WTC11 (cell line): ENCODE measurements at regions not wholly inside any gene's neighbourhood (a gene's known extent, or its start where the extent isn't known, plus 50 kb on each side); places are given as distances from the start of the nearest gene placed in this dataset.

Source experiments
- NR1H2 ChIP-seq: sonication (generic); formaldehyde crosslinking; IDR thresholded peaks from 2 replicates; pipeline ENCODE4 v1.9.0; 2021; ENCODE audit warnings: mild to moderate bottlenecking, moderate library complexity, missing genetic modification reagents
- NR2C2 ChIP-seq: sonication (generic); formaldehyde crosslinking; IDR thresholded peaks from 2 replicates; pipeline ENCODE4 v1.8.0; 2022; ENCODE audit warnings: mild to moderate bottlenecking, missing genetic modification reagents
- TF ChIP-seq, protein P1 (sequence below): sonication (generic); formaldehyde crosslinking; IDR thresholded peaks from 2 replicates; pipeline ENCODE4 v1.8.0; 2022; ENCODE audit warnings: mild to moderate bottlenecking, missing genetic modification reagents
- TF ChIP-seq, protein P2 (sequence below): fragments of 200-600 bp; IDR thresholded peaks from 2 replicates; pipeline ENCODE4 v1.8.0; 2022; ENCODE audit warnings: antibody characterized with exemption

DNA sequence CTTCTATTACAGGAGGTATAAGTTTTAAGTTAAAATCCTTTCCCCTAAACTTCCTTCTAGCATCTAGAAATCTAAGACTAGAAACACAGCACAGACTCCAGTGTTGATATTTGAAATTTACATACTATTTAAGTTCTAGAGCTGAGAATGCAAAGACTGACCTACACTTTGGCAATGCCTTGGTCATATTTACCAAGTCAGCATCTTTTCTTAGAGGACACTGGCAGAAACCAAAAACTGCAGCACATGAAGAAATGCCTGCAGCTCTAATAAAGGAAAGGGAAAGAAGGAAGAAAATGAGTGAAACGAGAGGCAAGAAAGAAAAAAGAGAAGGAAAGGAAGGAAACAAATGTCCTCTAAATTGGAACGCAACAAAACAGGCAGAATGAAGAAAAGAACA is 443.7 kb upstream of the RASGEF1B start:
- TF ChIP-seq, protein P1, sequence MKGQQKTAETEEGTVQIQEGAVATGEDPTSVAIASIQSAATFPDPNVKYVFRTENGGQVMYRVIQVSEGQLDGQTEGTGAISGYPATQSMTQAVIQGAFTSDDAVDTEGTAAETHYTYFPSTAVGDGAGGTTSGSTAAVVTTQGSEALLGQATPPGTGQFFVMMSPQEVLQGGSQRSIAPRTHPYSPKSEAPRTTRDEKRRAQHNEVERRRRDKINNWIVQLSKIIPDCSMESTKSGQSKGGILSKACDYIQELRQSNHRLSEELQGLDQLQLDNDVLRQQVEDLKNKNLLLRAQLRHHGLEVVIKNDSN (CRISPR knock-in tag): no peak
- TF ChIP-seq NR2C2 (CRISPR knock-in tag): no peak
- no peak for TF ChIP-seq NR1H2 (CRISPR knock-in tag)
- TF ChIP-seq, protein P2, sequence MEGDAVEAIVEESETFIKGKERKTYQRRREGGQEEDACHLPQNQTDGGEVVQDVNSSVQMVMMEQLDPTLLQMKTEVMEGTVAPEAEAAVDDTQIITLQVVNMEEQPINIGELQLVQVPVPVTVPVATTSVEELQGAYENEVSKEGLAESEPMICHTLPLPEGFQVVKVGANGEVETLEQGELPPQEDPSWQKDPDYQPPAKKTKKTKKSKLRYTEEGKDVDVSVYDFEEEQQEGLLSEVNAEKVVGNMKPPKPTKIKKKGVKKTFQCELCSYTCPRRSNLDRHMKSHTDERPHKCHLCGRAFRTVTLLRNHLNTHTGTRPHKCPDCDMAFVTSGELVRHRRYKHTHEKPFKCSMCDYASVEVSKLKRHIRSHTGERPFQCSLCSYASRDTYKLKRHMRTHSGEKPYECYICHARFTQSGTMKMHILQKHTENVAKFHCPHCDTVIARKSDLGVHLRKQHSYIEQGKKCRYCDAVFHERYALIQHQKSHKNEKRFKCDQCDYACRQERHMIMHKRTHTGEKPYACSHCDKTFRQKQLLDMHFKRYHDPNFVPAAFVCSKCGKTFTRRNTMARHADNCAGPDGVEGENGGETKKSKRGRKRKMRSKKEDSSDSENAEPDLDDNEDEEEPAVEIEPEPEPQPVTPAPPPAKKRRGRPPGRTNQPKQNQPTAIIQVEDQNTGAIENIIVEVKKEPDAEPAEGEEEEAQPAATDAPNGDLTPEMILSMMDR: no peak
